ENCODE measurements at regions not wholly inside any gene's neighbourhood (a gene's known extent, or its start where the extent isn't known, plus 50 kb on each side); places are given as distances from the start of the nearest gene placed in this dataset.

GRCh38 chr13:30366088-30366487 lies 56.2 kb upstream of the UBE2L5 start:
- Histone ChIP-seq H3K27ac (ENCODE audit: low read depth, low read length) (no peak overlapping the region), H4K91ac (replicated peaks; ENCODE audit: insufficient read length, low read length) (no peak overlapping the region), H3K9me3 (ENCODE audit: insufficient read depth in 2 of 2, low read depth in 1 of 2, low read length in 1 of 2) (no peaks in the 10 kb centered on the region), H3K4me1 (replicated peaks in 1 of 4; ENCODE audit: control insufficient read depth in 3 of 4, insufficient read depth in 4 of 4, low read length in 3 of 4) (peaks cover 0 to 4% (median 0%) of the 10 kb centered on the region in 4 experiments; a peak in 1 of 7 replicates), H2BK5ac (ENCODE audit: low read depth, low read length) (no peak overlapping the region), H3K56ac (replicated peaks; ENCODE audit: insufficient read length, low read depth, low read length) (no peak overlapping the region), H3K14ac (ENCODE audit: insufficient read length) (no peak overlapping the region), H2BK15ac (ENCODE audit: low read length) (no peak overlapping the region), H3K18ac (ENCODE audit: extremely low read depth, low read length) (no peak overlapping the region), H3K4me2 (ENCODE audit: insufficient read depth in 1 of 2, low read depth in 2 of 2, low read length in 2 of 2) (no peak overlapping the region), H3K36me3 (ENCODE audit: control insufficient read depth in 2 of 4, insufficient read depth in 4 of 4, low read length in 3 of 4) (no peaks in the 10 kb centered on the region; a peak in 1 of 8 replicates), H2AK5ac (ENCODE audit: low read depth, low read length) (no peak overlapping the region), H4K8ac (ENCODE audit: extremely low read depth, insufficient read depth, low read length) (no peak overlapping the region), H3K4me3 (ENCODE audit: extremely low read depth in 1 of 4, insufficient read depth in 2 of 4, low read depth in 3 of 4, low read length in 4 of 4) (no peak overlapping the region), H4K20me1 (replicated peaks in 1 of 2; ENCODE audit: control insufficient read depth in 1 of 2, insufficient read depth in 2 of 2, low read length in 2 of 2) (no peaks in the 10 kb centered on the region), H4K5ac (ENCODE audit: insufficient read length, low read depth, low read length) (no peak overlapping the region), H2BK12ac (ENCODE audit: low read depth, low read length) (no peak overlapping the region; the same call in 1 of the 2 replicates), H2BK20ac (ENCODE audit: low read length) (no peak overlapping the region), H3K79me2 (ENCODE audit: control insufficient read depth in 1 of 2, insufficient read depth in 2 of 2, low read length in 2 of 2) (no peaks in the 10 kb centered on the region), H3K27me3 (replicated peaks in 1 of 4; ENCODE audit: control insufficient read depth in 3 of 4, extremely low read depth in 1 of 4, insufficient read depth in 3 of 4, low read length in 3 of 4) (no peaks in the 10 kb centered on the region), H3K79me1 (ENCODE audit: low read depth, low read length) (no peaks in the 10 kb centered on the region; the same call in 1 of the 2 replicates), H2BK120ac (replicated peaks; ENCODE audit: low read depth, low read length) (no peak overlapping the region), H3K23me2 (ENCODE audit: low read depth, low read length) (no peaks in the 10 kb centered on the region), H3K4ac (replicated peaks; ENCODE audit: insufficient read length, low read depth, low read length) (no peak overlapping the region), H2AFZ (ENCODE audit: low read length) (no peak overlapping the region), H3K9ac (replicated peaks in 1 of 4; ENCODE audit: extremely low read depth in 1 of 4, low read depth in 3 of 4, low read length in 3 of 4) (no peak overlapping the region), H3K23ac (ENCODE audit: insufficient read length) (no peak overlapping the region)
- 86% methylated on average over 1 of the region's 1 CpG; no CpG with 5 or more reads in 1 of the 2 experiments for WGBS, 2 experiments (ENCODE audit: extremely low coverage in 1 of 2, insufficient coverage in 1 of 2, insufficient read length in 1 of 2, insufficient replicate concordance in 2 of 2, low coverage in 1 of 2, low lambda C conversion rate in 2 of 2, missing lambda C conversion rate in 1 of 2)
- no peak for FAIRE-seq
- ChIA-PET POLR2A (ENCODE audit: partially characterized antibody) (interaction anchor here (0.8 to 1.1 kb wide), 2 partner anchors 56 to 100 kb away, joined by 3 read pairs; partner anchors contain the start of genes HMGB1 and UBE2L5), CTCF (ENCODE audit: partially characterized antibody) (interaction anchor here (0.5 to 1.9 kb wide), 4 partner anchors 9 to 233 kb away, joined by 3 to 5 read pairs (median 4); no protein-coding TSS in a partner anchor)
- no peak for DNase-seq (ENCODE audit: low read depth in 1 of 2, low spot score in 2 of 2)
- TF ChIP-seq, protein P1, sequence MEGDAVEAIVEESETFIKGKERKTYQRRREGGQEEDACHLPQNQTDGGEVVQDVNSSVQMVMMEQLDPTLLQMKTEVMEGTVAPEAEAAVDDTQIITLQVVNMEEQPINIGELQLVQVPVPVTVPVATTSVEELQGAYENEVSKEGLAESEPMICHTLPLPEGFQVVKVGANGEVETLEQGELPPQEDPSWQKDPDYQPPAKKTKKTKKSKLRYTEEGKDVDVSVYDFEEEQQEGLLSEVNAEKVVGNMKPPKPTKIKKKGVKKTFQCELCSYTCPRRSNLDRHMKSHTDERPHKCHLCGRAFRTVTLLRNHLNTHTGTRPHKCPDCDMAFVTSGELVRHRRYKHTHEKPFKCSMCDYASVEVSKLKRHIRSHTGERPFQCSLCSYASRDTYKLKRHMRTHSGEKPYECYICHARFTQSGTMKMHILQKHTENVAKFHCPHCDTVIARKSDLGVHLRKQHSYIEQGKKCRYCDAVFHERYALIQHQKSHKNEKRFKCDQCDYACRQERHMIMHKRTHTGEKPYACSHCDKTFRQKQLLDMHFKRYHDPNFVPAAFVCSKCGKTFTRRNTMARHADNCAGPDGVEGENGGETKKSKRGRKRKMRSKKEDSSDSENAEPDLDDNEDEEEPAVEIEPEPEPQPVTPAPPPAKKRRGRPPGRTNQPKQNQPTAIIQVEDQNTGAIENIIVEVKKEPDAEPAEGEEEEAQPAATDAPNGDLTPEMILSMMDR (IDR thresholded peaks at IDR 0.05; ENCODE audit: control extremely low read depth in 1 of 3, insufficient read depth in 1 of 3, low read depth in 1 of 3, low read length in 3 of 3), result no peak
- TF ChIP-seq RXRA (IDR thresholded peaks at IDR 0.05; ENCODE audit: insufficient read depth, low read depth, low read length), result no peak
- TF ChIP-seq KDM4A (IDR thresholded peaks at IDR 0.05; ENCODE audit: low read depth, low read length, severe bottlenecking), result no peak

Data from H1 (cell line).